Progenitor cell of endocrine pancreas (in vitro differentiated cells): ENCODE measurements at regions not wholly inside any gene's neighbourhood (a gene's known extent, or its start where the extent isn't known, plus 50 kb on each side); places are given as distances from the start of the nearest gene placed in this dataset.

Experiments
- DNase-seq: peaks from one replicate; pipeline ENCODE4 v3.0.0; 2021; ENCODE audit warnings: low spot score; ENCODE audit not compliant: unreplicated experiment
- H3K27ac Mint-ChIP-seq: 2 replicates; pipeline ENCODE4 v1.8.0; 2021; ENCODE audit warnings: mild to moderate bottlenecking, moderate library complexity, mixed read lengths
- H3K27me3 Mint-ChIP-seq: 2 replicates; pipeline ENCODE4 v1.8.0; 2021; ENCODE audit warnings: mixed read lengths
- H3K36me3 Mint-ChIP-seq: 2 replicates; pipeline ENCODE4 v1.8.0; 2022; ENCODE audit warnings: mixed read lengths; ENCODE audit not compliant: insufficient read depth
- H3K4me1 Mint-ChIP-seq: 2 replicates; pipeline ENCODE4 v1.8.0; 2021; ENCODE audit warnings: low read depth, mixed read lengths
- H3K4me3 Mint-ChIP-seq: 2 replicates; pipeline ENCODE4 v1.8.0; 2021; ENCODE audit warnings: low read depth, mild to moderate bottlenecking, moderate library complexity, mixed read lengths
- H3K9me3 Mint-ChIP-seq: 2 replicates; pipeline ENCODE4 v1.8.0; 2021; ENCODE audit warnings: low read depth, mixed read lengths
- CTCF ChIP-seq: fragments of 200-600 bp; sonication (generic); IDR thresholded peaks from one replicate; pipeline ENCODE4 v1.5.0; 2021; ENCODE audit warnings: antibody characterized with exemption, mild to moderate bottlenecking; ENCODE audit not compliant: unreplicated experiment

- Mint-ChIP-seq H3K27me3 (no peaks in the 10 kb centered on the region), H3K27ac (no peak overlapping the region), H3K36me3 (no peaks in the 10 kb centered on the region), H3K9me3 (no peaks in the 10 kb centered on the region), H3K4me1 (no peaks in the 10 kb centered on the region), H3K4me3 (no peak overlapping the region)
- DNase-seq, result no peak
- no peak for TF ChIP-seq CTCF
Observed at GRCh38 chr2:7127156-7127555, 209.9 kb downstream of the RNF144A start.

- H3K36me3 Mint-ChIP-seq, result no peaks in the 10 kb centered on the region
- H3K4me3 Mint-ChIP-seq, result no peak overlapping the region
- no peaks in the 10 kb centered on the region for H3K4me1 Mint-ChIP-seq
- no peak for TF ChIP-seq CTCF
- H3K27ac Mint-ChIP-seq, result no peak overlapping the region
- no peaks in the 10 kb centered on the region for H3K27me3 Mint-ChIP-seq
- no peak for DNase-seq
- no peaks in the 10 kb centered on the region for H3K9me3 Mint-ChIP-seq
Observed at GRCh38 chr2:7127687-7128086, 210.5 kb downstream of the RNF144A start.

- no peak for DNase-seq
- no peak for TF ChIP-seq CTCF
- H3K4me1 Mint-ChIP-seq, result no peaks in the 10 kb centered on the region
- H3K27me3 Mint-ChIP-seq, result no peaks in the 10 kb centered on the region
- no peaks in the 10 kb centered on the region for H3K36me3 Mint-ChIP-seq
- no peak overlapping the region for H3K4me3 Mint-ChIP-seq
- no peak overlapping the region for H3K27ac Mint-ChIP-seq
- no peaks in the 10 kb centered on the region for H3K9me3 Mint-ChIP-seq
Observed at GRCh38 chr2:7131261-7131660, 214.0 kb downstream of the RNF144A start.

- no peak overlapping the region for H3K4me3 Mint-ChIP-seq
- H3K4me1 Mint-ChIP-seq, result no peaks in the 10 kb centered on the region
- no peak overlapping the region for H3K27ac Mint-ChIP-seq
- no peak for TF ChIP-seq CTCF
- no peaks in the 10 kb centered on the region for H3K9me3 Mint-ChIP-seq
- no peaks in the 10 kb centered on the region for H3K27me3 Mint-ChIP-seq
- H3K36me3 Mint-ChIP-seq, result no peaks in the 10 kb centered on the region
- no peak for DNase-seq
Observed at GRCh38 chr2:7132753-7133152, 215.5 kb downstream of the RNF144A start.

- H3K27me3 Mint-ChIP-seq, result no peaks in the 10 kb centered on the region
- H3K4me3 Mint-ChIP-seq, result no peak overlapping the region
- H3K9me3 Mint-ChIP-seq, result no peaks in the 10 kb centered on the region
- no peaks in the 10 kb centered on the region for H3K36me3 Mint-ChIP-seq
- H3K27ac Mint-ChIP-seq, result no peak overlapping the region
- no peaks in the 10 kb centered on the region for H3K4me1 Mint-ChIP-seq
- no peak for DNase-seq
- TF ChIP-seq CTCF, result peak; percentile 46
Observed at GRCh38 chr2:7133521-7133920, 216.3 kb downstream of the RNF144A start.
